DMS53 (cell line): ENCODE measurements at regions not wholly inside any gene's neighbourhood (a gene's known extent, or its start where the extent isn't known, plus 50 kb on each side); places are given as distances from the start of the nearest gene placed in this dataset.
"Not testable (repeated sequence)": the region's sequence is repeated elsewhere in the genome, so short reads cannot be mapped to it uniquely, and the experiment has no call there.

Experiments used
- DNase-seq: peaks from one replicate; lab custom pipeline; 2025; lab: John Stamatoyannopoulos, UW

DNA sequence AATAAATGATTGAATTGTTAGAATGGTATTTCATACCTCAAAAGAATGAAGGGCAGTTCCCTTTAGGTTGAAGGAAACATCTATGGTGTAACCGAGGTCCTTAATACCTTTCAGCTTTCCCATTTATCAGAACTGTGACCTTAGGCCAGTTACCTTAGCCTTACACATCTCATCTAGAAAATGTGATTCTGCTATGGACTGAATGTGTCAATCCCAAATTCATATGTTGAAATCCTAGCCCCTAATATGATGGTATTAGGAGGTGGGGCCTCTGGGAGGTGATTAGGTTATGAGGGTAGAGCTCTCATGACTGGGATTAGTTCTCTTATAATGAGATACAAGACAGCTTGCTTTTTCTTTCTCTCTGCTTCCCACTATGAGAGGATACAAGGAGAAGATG is 441.9 kb downstream of the PLK2 start:
- no peak for DNase-seq

DNA sequence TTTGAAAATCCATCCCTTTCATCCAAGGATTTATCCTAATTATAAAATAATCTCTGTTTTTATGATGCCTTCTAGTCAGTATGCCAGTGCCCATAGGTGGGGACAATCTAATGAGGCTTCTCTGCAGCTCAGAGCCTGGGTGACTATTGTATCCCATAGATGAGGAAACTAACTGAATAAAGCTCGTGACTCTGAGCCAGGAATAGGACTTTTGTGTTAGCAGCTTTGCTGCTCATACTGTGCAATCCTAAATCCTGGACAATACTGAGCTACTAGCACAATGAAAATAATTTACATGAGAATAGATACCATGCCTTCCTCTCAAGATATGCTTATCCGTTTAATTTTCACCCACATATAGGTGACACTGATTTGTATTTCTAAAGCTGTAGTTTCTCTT is 443.0 kb downstream of the PLK2 start:
- no peak for DNase-seq

DNA sequence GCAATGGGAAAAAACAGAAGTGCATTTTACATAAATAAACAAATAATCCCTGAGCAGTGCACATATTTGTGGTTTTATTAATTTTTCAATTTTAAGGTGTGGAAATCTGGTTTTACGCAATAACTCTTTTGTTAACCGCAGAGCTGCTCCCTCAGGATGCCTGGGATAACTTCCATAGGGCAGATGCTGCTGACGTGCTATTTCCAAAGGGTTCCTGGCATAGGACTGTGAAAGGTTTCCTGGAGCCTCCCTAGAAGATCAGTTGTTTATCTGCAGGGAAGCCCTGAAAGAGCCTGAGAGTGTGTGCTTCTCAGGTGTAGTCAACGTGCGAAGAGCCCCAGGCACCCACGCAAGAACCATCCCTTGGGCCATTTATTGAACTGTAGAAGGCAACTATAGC is 443.5 kb downstream of the PLK2 start:
- DNase-seq, result no peak

DNA sequence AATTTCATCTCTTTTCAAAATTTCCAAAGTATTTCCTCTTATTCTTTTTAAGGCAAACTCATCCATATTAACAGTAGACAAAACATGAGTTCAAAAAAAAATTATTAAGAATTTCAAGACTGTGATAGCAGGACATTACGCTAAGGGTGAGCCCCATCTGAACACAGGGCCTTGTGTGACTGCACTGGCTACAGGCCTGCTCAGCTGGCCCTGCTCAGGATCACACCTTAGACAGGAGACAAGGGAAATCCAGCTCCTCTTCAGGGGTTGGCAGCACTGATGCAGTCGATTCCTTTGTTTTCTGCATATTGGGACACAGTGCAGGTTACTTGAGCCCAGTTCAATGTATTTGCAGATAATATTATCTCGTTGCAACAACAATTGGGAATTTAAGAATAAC is 444.7 kb downstream of the PLK2 start:
- DNase-seq, result no peak

DNA sequence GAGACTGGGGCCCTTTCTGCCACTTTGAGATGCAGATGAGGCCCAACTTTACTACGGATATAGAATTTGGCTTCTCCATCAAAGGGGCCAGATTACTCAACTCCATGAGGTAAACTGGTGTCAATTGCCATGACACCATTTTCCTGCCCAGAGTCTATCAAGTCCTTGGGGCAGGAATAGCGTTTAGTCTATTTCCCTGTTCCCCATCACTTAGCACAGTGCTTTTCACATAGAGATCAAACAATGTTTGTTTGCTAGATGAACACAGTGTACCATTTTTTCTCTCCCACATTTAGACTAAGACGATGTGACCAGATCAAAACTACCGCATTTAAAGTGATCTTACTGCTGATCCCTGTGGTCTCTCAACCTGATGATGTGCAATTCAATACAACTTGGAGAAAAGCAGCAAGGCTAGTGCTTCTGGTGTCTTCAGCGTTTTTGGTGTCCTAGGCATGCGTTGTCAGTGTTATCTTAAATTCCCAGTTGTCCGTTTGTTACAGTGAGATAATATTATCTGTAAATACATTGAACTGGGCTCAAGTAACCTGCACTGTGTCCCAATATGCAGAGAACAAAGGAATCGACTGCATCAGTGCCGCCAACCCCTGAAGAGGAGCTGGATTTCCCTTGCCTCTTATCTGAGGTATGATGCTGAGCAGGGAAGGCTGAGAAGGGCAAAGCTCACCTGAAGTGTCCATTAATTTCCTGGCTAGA is 446.2 kb downstream of the PLK2 start:
- no peak for DNase-seq

DNA sequence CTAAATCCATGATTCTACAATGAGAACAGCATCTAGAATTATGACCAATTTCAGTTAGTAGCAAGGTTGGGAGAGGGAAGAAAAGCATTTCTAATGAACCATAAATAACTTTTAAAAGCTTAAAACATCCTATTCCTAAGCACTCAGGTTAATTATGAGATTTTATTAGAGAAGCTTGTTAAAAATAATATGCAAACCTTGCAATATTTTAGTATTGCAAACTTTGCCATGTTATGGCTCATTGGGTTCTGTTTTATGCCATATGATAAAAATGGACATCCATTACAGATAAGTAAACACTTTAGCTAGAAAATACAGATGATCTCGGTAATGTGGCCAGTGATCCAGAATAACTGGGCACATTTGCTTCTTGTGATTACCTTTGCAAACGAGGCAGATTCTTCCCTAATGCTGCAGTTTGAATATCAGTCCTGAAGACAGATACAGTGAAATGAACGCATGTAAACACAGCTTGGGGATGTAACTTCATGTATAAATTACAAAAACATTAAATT is 447.0 kb downstream of the PLK2 start:
- DNase-seq, result no peak

DNA sequence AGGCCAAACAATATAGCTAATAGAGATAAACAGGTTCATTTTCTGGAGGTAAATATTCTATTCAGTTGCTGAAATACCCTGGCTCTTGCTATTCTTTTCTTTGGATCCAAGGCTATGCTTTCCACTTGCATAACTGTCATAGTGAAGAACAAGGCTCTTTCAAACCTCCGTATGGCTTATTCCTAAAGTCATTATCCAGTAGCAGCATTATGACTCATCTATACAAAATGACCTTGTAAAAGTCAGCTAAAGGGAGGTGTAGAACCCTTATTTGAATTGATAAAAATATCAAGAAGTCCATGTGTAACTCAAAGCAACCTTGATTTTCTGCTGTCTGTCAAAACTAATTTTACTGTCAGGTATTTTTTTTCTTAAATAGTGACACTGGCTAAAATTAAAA is 447.8 kb downstream of the PLK2 start:
- DNase-seq, result no peak

DNA sequence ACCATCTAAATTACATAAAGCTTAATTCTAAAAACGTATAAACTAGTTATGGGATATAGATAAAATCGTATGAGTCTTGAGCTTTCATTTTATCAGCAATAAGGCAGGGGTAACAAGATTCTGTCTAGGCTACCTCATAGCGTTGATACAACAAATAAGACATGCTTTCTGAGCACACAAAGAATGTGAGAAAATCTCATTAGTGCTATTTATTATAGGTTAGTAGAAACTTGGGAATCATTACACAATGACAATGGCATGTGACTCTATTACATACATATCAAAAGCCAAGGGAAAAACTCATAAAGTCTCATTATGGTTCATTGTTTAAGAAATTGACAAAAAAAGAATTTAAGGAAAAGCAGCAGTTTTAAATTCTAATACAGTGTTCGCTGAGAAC is 448.6 kb downstream of the PLK2 start:
- no peak for DNase-seq

DNA sequence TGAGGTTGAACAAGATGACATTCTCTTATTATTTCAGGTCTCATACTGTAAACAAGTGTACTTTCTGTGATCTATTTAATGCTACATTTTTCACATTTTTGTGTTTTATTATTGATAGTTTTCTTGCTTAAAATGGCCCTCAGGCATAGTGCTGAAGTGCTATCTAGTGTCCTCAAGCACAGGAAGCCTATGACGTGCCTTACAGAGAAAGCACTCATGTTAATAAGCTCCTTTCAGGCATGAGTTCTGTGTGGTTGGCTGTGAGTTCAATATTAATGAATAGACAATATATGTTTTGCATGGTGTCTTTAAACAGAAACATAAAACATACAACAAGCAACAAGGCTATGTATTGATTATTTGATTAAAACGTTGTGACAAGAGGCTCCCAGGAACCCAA is 450.1 kb downstream of the PLK2 start:
- DNase-seq, result no peak

DNA sequence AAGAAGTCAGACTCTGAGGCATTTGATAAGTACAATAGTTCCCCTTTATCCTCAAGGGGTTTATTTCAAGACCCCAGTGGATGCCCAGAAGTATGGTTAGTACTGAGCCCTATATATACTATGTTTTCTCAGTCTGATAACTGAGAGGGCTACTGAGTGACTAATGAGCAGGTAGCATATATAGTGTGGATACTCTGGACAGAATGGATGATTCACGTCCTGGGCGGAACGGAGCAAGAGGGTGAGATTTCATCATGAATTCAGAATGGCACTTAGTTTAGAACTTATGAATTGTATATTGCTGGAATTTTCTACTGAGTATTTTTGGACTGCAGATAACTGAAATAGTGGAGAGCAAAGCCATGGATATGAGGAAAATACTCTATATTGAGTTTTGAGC is 457.6 kb downstream of the PLK2 start:
- DNase-seq, result no peak

DNA sequence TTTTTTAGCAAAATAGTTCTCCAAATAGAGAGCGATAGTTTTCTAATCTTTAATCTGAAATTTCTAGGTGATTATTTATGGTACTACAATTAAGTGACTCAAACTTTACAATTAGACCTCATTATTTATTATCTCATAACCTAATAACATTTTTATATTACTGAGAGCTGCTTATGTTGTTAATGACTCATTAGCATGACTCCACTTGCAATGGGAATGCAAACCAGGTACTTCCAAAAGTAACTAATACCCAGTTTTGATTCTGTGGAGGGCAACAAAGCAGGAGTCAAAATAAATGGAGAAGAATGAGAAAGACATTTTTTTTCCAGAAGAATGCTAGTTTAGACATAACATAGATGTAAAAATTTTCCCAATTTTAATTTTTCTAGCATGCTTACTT is 466.0 kb downstream of the PLK2 start:
- no peak for DNase-seq

DNA sequence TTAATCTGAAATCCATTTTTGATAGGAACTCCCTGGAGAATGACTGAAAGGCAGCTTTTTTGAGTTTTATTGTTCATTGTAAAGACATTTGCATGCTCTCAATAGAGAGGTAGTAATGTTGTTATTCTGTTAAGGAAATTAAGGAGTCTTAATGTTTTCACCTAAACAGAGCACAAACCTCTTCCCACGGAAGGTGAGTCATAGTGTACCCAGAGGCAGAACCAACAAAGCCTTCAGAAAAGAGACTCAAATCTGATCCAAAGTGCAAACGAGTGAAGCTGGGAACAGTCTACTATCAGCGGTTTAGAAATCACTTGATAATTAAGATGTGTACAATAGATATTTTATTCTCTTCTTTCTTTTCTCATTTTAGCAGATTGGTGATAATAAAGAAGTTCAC is 470.5 kb downstream of the PLK2 start:
- peak; percentile 75 for DNase-seq

DNA sequence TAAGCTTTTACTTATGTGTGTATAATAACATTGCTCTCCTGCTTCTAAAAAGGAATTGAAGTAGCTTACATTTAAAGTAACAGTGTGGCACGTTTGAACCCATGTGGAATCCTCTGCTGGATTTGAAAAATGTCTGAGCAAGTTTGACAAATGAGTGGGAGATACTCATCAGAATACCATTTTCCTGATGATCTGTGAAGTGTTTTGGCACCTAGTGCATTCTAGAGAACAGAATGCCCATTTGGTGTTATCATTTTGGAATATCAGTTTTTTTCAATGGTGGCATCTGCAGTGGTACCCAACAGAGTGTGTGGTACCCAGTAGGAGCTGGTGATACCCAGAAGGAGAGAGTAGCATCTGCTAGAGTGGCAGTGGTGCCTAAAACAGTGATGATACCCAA is 471.1 kb downstream of the PLK2 start:
- no peak for DNase-seq

DNA sequence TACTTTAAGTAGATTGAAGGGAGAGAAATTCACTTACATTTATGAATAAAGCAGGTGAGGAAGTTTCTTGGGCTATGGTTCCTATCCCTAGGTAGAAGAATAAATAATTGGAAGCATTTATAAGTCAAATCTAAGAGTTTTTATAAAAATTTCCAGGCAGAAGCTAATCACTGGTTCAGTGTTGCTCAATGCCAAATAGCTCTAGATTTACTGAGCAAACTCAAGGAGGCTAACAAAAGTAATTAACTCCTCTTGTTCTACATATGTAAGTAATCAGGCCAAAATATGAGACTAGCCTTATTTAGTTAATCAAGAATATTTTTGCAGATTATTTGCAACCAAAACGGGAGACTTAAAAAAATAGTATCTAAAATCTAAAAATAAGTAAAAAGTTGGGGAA is 472.3 kb downstream of the PLK2 start:
- no peak for DNase-seq

DNA sequence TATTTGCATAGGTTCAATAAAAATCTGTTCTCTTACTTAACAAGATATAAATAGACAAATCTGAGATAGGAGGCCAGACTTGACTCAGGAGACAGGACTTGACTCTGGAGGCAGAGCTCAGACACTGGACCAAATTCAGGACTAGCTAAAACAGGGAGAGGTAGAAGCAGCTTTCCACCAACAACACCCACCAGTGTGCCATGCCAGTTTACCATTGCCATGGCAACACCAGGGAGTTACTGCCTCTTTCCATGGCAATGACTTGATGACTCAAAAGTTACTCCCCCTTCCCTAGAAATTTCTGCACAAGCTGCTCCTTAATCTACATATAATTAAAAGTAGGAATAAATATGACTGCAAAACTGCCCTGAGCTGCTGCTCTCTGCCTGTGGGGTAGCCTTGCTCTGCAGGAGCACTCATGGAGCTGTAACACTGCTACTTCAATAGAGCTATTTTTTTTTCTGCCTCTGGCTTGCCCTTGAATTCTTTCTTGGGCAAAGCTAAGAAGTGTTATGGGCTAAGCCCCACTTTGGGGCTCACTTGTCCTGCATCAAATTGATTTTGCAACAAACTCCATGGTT is 473.0 kb downstream of the PLK2 start:
- peak; percentile 45 for DNase-seq

DNA sequence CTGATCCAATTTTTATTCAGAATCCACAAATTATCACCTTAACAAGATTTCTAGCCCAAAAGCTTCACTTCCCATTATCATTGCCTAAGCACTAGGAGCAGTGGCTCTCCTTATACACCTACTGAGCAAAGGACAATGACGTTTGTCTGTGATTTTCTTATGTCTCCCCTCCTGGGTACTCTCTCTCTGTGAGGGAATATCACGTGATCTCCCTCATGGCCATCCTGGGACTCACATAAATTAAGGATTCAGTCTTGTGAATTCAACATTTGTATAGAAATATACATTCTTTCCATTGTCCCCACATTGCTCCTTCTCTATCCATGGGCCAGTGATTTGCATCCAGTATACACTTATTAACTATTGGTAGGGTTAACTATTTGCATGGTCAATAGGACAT is 476.5 kb downstream of the PLK2 start:
- no peak for DNase-seq

DNA sequence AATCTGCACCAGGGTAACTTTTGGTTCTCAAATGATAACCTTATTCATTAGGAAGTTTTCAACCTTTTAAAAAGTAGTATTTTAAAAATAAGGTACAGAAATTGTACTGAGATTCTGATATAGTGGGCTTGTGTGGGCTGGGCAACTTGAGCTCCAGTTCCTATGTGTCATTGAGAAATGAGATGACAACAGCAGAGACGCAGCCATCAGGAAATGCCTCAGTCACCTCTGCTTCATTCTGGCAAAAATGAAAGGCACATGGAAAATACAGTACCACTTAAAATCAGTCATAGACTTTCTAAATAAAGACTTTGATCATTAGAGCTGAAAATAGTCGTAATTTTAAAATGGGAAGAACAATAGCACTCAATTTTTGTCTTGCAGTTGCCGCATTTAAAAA is 480.2 kb downstream of the PLK2 start:
- no peak for DNase-seq

DNA sequence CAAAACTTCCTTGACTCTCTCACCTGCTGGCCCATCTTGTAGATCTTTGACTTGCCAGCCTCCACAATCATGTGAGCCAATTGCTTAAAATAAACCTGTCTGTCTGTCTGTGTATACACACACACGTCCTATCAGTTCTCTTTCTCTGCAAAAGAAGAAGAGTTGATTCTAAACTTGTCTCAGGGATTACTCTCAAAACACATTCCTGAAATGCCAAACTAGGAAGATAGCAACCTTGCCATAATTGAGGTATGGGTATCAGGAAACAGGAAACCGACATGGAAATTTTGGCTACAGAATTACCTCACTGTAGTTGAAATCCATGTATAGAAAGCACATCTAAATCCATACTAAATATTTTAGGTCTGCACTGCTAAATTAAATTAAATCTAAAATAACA is 483.4 kb downstream of the PLK2 start:
- DNase-seq, result no peak

DNA sequence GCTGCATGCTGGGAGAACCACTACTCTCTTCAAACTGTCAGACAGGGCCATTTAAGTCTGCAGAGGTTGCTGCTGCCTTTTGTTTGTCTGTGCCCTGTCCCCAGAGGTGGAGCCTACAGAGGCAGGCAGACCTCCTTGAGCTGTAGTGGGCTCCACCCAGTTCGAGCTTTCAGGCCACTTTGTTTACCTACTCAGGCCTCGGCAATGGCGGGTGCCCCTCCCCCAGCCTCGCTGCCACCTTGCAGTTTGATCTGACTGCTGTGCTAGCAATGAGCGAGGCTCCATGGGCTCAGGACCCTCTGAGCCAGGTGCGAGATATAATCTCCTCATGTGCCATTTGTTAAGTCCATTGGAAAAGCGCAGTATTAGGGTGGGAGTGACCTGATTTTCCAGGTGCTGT is 487.8 kb downstream of the PLK2 start:
- not testable (repeated sequence) for DNase-seq

DNA sequence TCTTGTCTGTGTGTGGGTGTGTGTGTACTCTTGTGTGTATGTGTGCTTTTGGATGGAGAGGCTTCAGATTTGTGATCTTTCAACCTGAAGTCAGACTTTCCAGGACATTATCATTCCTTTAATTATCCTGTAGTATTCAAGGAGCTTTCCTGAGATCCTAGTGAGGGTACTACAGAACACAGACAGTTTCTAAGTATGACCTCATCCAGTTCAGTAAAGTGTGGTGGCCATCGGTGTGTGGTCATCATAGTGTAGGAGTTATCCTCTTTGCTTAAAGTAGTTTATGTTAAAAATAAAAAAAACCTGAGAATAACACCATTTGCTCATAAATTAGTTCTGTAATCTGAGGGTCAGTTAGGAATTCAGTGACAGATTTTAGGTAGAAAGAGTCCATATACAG is 478.0 kb upstream of the ACTBL2 start:
- DNase-seq, result no peak

DNA sequence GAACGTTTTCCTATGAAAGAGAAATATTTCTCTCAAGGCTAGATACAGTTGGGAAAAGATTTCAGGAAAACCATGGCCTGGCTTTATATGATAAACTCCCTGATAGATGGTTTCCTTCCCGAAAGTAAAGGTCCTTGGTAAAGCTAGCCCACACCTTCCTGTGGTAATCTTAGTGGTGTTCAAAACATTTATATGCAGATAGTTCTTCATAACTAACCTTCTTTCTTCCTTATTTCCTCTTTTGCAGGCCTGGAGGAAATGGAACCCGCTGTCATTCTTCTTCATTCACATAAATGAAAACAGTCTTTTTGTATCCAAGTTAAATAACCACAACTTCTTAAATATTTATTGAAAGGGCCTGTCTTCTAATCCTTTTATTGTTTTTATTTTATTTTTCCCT is 474.0 kb upstream of the ACTBL2 start:
- DNase-seq, result no peak

DNA sequence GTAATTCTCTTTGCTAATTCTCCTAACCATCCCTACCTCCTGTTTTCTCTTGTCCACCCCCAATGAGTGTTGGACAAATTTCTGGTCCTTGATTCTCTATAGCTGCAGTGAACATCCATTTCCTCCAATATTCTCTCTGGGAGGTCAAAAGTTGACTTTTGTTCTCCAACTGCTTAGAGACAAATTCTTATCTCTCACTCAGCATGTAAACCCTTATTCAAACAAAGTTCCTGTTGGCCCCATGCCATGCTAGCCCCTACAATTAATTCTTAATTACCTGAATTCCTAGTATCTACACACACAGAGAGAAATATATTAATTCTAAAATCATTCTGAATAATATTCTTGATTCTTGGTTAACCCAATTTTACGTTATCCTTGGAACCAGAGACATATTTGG is 472.9 kb upstream of the ACTBL2 start:
- DNase-seq, result no peak

DNA sequence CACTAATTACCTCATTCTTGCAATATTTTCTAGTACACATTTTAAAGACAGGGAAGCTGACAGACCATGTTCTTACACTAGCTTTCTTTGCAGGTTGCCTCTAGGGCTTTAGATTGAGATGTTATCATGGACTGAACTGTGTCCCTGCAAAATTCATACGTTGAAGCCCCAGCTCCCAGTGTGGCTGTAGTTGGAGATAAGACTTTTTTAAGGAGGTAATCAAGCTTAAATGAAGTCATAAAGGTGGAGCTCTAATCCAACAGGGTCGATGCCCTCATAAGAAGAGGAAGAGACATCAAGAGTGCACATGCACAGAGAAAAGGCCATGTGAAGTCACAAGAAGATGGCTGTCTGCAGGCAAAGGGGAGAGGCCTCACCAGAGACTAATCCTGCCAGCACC is 471.2 kb upstream of the ACTBL2 start:
- no peak for DNase-seq

DNA sequence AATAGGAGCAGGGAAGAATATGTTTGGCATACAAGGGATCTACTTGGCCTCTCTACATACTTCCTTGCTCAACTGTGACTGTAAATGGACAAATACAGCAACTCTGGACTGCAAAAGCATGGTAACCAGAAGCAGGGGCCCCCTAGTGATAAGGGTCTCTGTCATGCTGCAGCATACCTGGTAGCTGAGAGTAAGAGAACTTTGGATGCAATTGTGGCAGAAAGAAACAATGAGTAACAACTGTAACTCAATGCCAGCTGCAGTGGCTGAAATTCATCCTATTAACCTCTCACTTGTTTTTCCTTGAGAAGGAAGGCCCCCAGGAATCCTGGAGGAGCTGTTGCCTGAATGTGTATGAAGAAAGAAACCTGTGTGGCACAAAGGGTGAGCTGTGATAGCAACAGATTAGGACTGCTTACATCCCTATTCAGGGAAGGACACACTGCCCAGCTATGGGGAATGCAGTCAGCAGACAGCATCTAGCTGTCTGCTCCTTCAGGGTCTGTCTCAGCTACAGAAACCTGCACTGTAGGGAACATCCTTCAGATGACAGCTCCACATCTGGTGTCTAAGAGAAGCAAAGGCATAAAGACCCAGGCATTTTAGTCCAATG is 468.1 kb upstream of the ACTBL2 start:
- DNase-seq, result no peak
